ENCODE measurements at regions not wholly inside any gene's neighbourhood (a gene's known extent, or its start where the extent isn't known, plus 50 kb on each side); places are given as distances from the start of the nearest gene placed in this dataset.
A peak's percentile ranks its signal among the peaks of the same experiment; 100 is the strongest.

DNA sequence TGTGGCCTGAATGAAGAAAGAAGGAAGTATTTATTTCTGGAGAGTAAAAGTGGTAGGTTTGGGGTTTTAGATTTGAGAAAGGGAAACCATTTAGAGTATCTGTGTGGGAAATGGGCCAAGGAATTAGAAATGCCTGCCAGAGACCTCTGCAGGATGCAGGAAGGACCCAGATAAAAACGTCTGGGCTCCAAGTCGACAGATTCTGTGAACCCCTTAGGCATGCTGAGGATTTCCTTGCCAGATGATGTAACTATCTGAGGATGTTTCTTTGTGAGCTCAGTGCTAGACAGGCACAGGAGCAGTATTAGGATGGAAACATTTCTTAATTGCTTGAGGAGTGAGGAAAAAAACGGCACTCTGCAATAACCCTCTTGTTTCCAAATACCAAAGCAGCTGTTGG lies 251.8 kb upstream of the DMRT1 start:
- DNase-seq (no peak), ATAC-seq (peak; percentile 54)
- TF ChIP-seq, protein P1, sequence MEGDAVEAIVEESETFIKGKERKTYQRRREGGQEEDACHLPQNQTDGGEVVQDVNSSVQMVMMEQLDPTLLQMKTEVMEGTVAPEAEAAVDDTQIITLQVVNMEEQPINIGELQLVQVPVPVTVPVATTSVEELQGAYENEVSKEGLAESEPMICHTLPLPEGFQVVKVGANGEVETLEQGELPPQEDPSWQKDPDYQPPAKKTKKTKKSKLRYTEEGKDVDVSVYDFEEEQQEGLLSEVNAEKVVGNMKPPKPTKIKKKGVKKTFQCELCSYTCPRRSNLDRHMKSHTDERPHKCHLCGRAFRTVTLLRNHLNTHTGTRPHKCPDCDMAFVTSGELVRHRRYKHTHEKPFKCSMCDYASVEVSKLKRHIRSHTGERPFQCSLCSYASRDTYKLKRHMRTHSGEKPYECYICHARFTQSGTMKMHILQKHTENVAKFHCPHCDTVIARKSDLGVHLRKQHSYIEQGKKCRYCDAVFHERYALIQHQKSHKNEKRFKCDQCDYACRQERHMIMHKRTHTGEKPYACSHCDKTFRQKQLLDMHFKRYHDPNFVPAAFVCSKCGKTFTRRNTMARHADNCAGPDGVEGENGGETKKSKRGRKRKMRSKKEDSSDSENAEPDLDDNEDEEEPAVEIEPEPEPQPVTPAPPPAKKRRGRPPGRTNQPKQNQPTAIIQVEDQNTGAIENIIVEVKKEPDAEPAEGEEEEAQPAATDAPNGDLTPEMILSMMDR (IDR thresholded peaks at IDR 0.05), result no peak
- peaks cover 3 to 22% of the 10 kb centered on the region in 2 donors for H3K4me1 ChIP-seq
- intact Hi-C loops (cut with DNase I), result no loop called here
- H3K27me3 ChIP-seq, result no peaks in the 10 kb centered on the region
- H3K4me3 ChIP-seq, result no peak overlapping the region
- H3K9me3 ChIP-seq, result no peaks in the 10 kb centered on the region
- no peaks in the 10 kb centered on the region for H3K36me3 ChIP-seq
- no peak overlapping the region for H3K27ac ChIP-seq

DNA sequence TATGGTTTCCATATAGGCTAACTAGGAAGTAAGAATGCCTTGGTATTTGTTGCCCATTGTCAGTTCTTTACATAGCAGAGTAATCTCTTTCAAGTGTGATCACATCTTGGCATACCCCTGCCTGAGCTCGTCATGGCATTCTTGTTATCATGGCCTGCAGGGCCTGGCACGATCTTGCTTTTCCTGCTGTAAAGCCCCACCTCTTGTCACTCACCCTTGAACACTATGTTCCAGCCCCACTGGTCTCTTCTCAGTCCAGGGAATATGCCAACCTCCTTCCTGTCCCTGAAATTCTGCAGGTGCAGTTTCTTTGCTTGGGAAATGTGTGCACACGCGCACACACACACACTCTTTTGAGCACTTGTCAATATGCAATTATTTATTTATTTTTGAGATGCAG lies 250.2 kb upstream of the DMRT1 start:
- peak; percentile 87 for ATAC-seq
- Histone ChIP-seq H3K4me3 (no peak overlapping the region), H3K4me1 (peaks cover 3 to 22% of the 10 kb centered on the region in 2 donors), H3K36me3 (no peaks in the 10 kb centered on the region), H3K27me3 (no peaks in the 10 kb centered on the region), H3K9me3 (no peaks in the 10 kb centered on the region), H3K27ac (no peak overlapping the region)
- intact Hi-C loops (cut with DNase I), result no loop called here
- DNase-seq, result peak in 1 of 4 donors; percentile 44
- TF ChIP-seq, protein P1 (IDR thresholded peaks at IDR 0.05), result no peak

DNA sequence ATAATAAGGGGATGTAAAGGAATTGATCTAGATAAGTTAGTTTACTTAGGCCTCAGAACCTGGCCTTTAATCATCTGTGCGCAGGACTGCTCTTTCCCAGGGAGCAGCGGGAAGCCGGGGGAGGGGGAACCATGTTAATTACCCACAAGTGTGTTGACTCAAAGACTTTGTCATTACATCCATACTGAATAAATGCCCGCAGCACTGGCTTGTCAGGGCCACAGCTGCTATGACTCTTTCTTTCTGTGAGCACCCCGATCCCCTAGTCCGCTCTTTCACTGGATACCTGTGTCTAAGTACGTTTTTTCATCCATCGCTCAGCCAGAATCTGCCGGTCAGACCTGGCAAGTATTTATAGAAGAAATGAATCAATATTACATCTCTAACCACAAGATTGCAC lies 249.3 kb upstream of the DMRT1 start:
- Histone ChIP-seq H3K36me3 (no peaks in the 10 kb centered on the region), H3K4me1 (peaks cover 3 to 22% of the 10 kb centered on the region in 2 donors), H3K27me3 (no peaks in the 10 kb centered on the region), H3K4me3 (no peak overlapping the region), H3K9me3 (no peaks in the 10 kb centered on the region), H3K27ac (no peak overlapping the region)
- intact Hi-C loops (cut with DNase I), result no loop called here
- ATAC-seq (peak; percentile 11), DNase-seq (no peak)
- TF ChIP-seq, protein P1 (IDR thresholded peaks at IDR 0.05), result no peak

DNA sequence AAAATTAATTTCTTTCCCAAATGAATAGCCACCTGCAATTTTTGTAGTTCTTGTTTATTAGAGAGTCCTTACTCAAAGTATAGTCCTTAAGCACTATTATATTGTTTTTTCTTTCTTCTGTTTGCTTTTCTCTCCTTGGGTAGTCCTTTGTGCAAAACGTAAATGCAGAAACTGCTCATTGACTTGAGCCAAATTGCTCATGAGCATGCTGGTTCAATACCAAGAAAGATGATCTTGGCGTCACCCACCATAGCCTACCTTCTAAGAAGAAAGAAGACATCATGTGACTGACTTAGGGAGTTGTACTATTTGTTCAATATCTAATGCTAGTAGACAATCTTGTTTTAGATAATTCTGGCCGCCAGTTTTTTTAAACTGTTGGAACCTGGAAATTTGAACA lies 248.8 kb upstream of the DMRT1 start:
- ATAC-seq (no peak), DNase-seq (no peak)
- Histone ChIP-seq H3K4me3 (no peak overlapping the region), H3K4me1 (peaks cover 3 to 22% of the 10 kb centered on the region in 2 donors), H3K27ac (no peak overlapping the region), H3K9me3 (no peaks in the 10 kb centered on the region), H3K36me3 (no peaks in the 10 kb centered on the region), H3K27me3 (no peaks in the 10 kb centered on the region)
- intact Hi-C loops (cut with DNase I), result no loop called here
- TF ChIP-seq, protein P1 (IDR thresholded peaks at IDR 0.05), result no peak

DNA sequence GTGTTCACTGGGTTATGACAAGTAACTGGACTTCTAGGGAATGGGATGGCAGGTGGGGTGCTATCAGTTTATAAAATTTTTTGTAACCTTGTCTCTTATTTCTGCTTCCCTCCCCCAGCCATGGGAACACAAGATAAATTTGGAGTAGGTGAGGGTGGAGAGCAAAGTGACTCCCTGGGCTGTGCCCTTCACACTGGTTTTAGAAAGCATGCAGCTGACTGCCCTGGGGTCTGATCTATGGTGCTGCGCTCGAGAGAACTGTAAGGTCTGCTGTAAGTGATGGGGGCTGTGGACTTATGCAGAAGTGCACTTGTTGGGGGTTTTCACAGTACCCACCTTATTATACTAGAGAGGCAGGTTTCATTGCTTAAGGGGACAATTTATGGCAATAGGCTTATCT lies 247.7 kb upstream of the DMRT1 start:
- Histone ChIP-seq H3K27me3 (no peaks in the 10 kb centered on the region), H3K36me3 (no peaks in the 10 kb centered on the region), H3K4me1 (peaks cover 3 to 19% of the 10 kb centered on the region in 2 donors), H3K9me3 (no peaks in the 10 kb centered on the region), H3K27ac (no peak overlapping the region), H3K4me3 (no peak overlapping the region)
- TF ChIP-seq, protein P1 (IDR thresholded peaks at IDR 0.05), result no peak
- DNase-seq (no peak), ATAC-seq (no peak)
- intact Hi-C loops (cut with DNase I), result no loop called here

All from left lung (tissue), 4 donors.